ENCODE measurements at regions not wholly inside any gene's neighbourhood (a gene's known extent, or its start where the extent isn't known, plus 50 kb on each side); places are given as distances from the start of the nearest gene placed in this dataset.
"Not testable (repeated sequence)": the region's sequence is repeated elsewhere in the genome, so short reads cannot be mapped to it uniquely, and the experiment has no call there.

- Histone ChIP-seq H3K36me3 (ENCODE audit: insufficient read depth, low read length) (no peaks in the 10 kb centered on the region), H2AFZ (ENCODE audit: low read length) (no peak overlapping the region), H3K4me2 (ENCODE audit: insufficient read depth, low read length) (no peak overlapping the region), H3K27ac (ENCODE audit: low read depth, low read length) (no peak overlapping the region), H3K79me2 (ENCODE audit: insufficient read depth, low read length) (no peaks in the 10 kb centered on the region), H3K27me3 (ENCODE audit: insufficient read depth, low read length) (no peaks in the 10 kb centered on the region), H3K4me3 (ENCODE audit: insufficient read depth, low read length) (no peak overlapping the region), H4K20me1 (ENCODE audit: insufficient read depth, low read length) (no peaks in the 10 kb centered on the region), H3K9me3 (ENCODE audit: low read depth, low read length) (no peaks in the 10 kb centered on the region), H3K4me1 (ENCODE audit: insufficient read depth, low read length) (no peaks in the 10 kb centered on the region)
- no peak for DNase-seq (ENCODE audit: insufficient read length, low spot score, missing footprints)
- TF ChIP-seq CTCF (IDR thresholded peaks at IDR 0.05; ENCODE audit: extremely low read depth, low read depth, low read length): no peak
Observed at GRCh38 chr10:36748128-36748871, 377.1 kb upstream of the ANKRD30A start.

- H2AFZ ChIP-seq (ENCODE audit: low read length): no peak overlapping the region
- H3K4me2 ChIP-seq (ENCODE audit: insufficient read depth, low read length): no peak overlapping the region
- no peak for TF ChIP-seq CTCF (IDR thresholded peaks at IDR 0.05; ENCODE audit: extremely low read depth, low read depth, low read length)
- H3K4me1 ChIP-seq (ENCODE audit: insufficient read depth, low read length): no peaks in the 10 kb centered on the region
- H3K27ac ChIP-seq (ENCODE audit: low read depth, low read length): no peak overlapping the region
- DNase-seq (ENCODE audit: insufficient read length, low spot score, missing footprints): no peak
- H3K36me3 ChIP-seq (ENCODE audit: insufficient read depth, low read length): no peaks in the 10 kb centered on the region
- no peaks in the 10 kb centered on the region for H3K9me3 ChIP-seq (ENCODE audit: low read depth, low read length)
- no peaks in the 10 kb centered on the region for H3K79me2 ChIP-seq (ENCODE audit: insufficient read depth, low read length)
- H3K4me3 ChIP-seq (ENCODE audit: insufficient read depth, low read length): no peak overlapping the region
- no peaks in the 10 kb centered on the region for H4K20me1 ChIP-seq (ENCODE audit: insufficient read depth, low read length)
- H3K27me3 ChIP-seq (ENCODE audit: insufficient read depth, low read length): no peaks in the 10 kb centered on the region
Observed at GRCh38 chr10:36739884-36740445, 385.4 kb upstream of the ANKRD30A start.

GRCh38 chr10:36738738-36739431, 386.5 kb upstream of the ANKRD30A start:
- Histone ChIP-seq H3K4me3 (ENCODE audit: insufficient read depth, low read length) (no peak overlapping the region), H3K4me1 (ENCODE audit: insufficient read depth, low read length) (no peaks in the 10 kb centered on the region), H3K36me3 (ENCODE audit: insufficient read depth, low read length) (no peaks in the 10 kb centered on the region), H3K27me3 (ENCODE audit: insufficient read depth, low read length) (no peaks in the 10 kb centered on the region), H3K4me2 (ENCODE audit: insufficient read depth, low read length) (no peak overlapping the region), H4K20me1 (ENCODE audit: insufficient read depth, low read length) (no peaks in the 10 kb centered on the region), H3K27ac (ENCODE audit: low read depth, low read length) (no peak overlapping the region), H3K79me2 (ENCODE audit: insufficient read depth, low read length) (no peaks in the 10 kb centered on the region), H2AFZ (ENCODE audit: low read length) (no peak overlapping the region), H3K9me3 (ENCODE audit: low read depth, low read length) (no peaks in the 10 kb centered on the region)
- no peak for TF ChIP-seq CTCF (IDR thresholded peaks at IDR 0.05; ENCODE audit: extremely low read depth, low read depth, low read length)
- DNase-seq (ENCODE audit: insufficient read length, low spot score, missing footprints): no peak

GRCh38 chr10:36736311-36736710, 389.1 kb upstream of the ANKRD30A start:
- TF ChIP-seq CTCF (IDR thresholded peaks at IDR 0.05; ENCODE audit: extremely low read depth, low read depth, low read length): no peak
- Histone ChIP-seq H3K9me3 (ENCODE audit: low read depth, low read length) (no peaks in the 10 kb centered on the region), H3K36me3 (ENCODE audit: insufficient read depth, low read length) (no peaks in the 10 kb centered on the region), H4K20me1 (ENCODE audit: insufficient read depth, low read length) (no peaks in the 10 kb centered on the region), H3K27me3 (ENCODE audit: insufficient read depth, low read length) (no peaks in the 10 kb centered on the region), H3K27ac (ENCODE audit: low read depth, low read length) (no peak overlapping the region), H3K79me2 (ENCODE audit: insufficient read depth, low read length) (no peaks in the 10 kb centered on the region), H2AFZ (ENCODE audit: low read length) (no peak overlapping the region), H3K4me2 (ENCODE audit: insufficient read depth, low read length) (no peak overlapping the region), H3K4me1 (ENCODE audit: insufficient read depth, low read length) (no peaks in the 10 kb centered on the region), H3K4me3 (ENCODE audit: insufficient read depth, low read length) (no peak overlapping the region)
- DNase-seq (ENCODE audit: insufficient read length, low spot score, missing footprints): no peak

- not testable (repeated sequence) for H3K9me3 ChIP-seq (ENCODE audit: low read depth, low read length); DNase-seq (ENCODE audit: insufficient read length, low spot score, missing footprints); H4K20me1 ChIP-seq (ENCODE audit: insufficient read depth, low read length); H3K36me3 ChIP-seq (ENCODE audit: insufficient read depth, low read length); H2AFZ ChIP-seq (ENCODE audit: low read length); H3K79me2 ChIP-seq (ENCODE audit: insufficient read depth, low read length); H3K27me3 ChIP-seq (ENCODE audit: insufficient read depth, low read length); H3K27ac ChIP-seq (ENCODE audit: low read depth, low read length); H3K4me1 ChIP-seq (ENCODE audit: insufficient read depth, low read length); H3K4me2 ChIP-seq (ENCODE audit: insufficient read depth, low read length); H3K4me3 ChIP-seq (ENCODE audit: insufficient read depth, low read length)
Observed at GRCh38 chr10:36734590-36734989, 390.8 kb upstream of the ANKRD30A start.

Measured in osteoblast (primary cell).